ELF-1 (cell line): ENCODE measurements at regions not wholly inside any gene's neighbourhood (a gene's known extent, or its start where the extent isn't known, plus 50 kb on each side); places are given as distances from the start of the nearest gene placed in this dataset.
A peak's percentile ranks its signal among the peaks of the same experiment; 100 is the strongest.
"Not testable (repeated sequence)": the region's sequence is repeated elsewhere in the genome, so short reads cannot be mapped to it uniquely, and the experiment has no call there.

Experiments used
- DNase-seq: peaks from one replicate; pipeline ENCODE4 v3.0.0-alpha.2; 2016; ENCODE audit warnings: low read depth, low spot score

- no peak for DNase-seq
Observed at GRCh38 chr12:127121494-127122084, 1145.4 kb upstream of the TMEM132C start.

- DNase-seq = no peak
Observed at GRCh38 chr12:127125607-127126259, 1141.2 kb upstream of the TMEM132C start.

- no peak for DNase-seq
Observed at GRCh38 chr12:127126260-127126628, 1140.7 kb upstream of the TMEM132C start.

GRCh38 chr12:127127897-127128296 is 1139.1 kb upstream of the TMEM132C start:
- DNase-seq = no peak

GRCh38 chr12:127130506-127131124 is 1136.4 kb upstream of the TMEM132C start:
- DNase-seq = no peak

GRCh38 chr12:127133675-127134335 is 1133.2 kb upstream of the TMEM132C start:
- no peak for DNase-seq

GRCh38 chr12:127140864-127141484 is 1126.0 kb upstream of the TMEM132C start:
- not testable (repeated sequence) for DNase-seq

- no peak for DNase-seq
Observed at GRCh38 chr12:127143020-127143419, 1124.0 kb upstream of the TMEM132C start.

- DNase-seq = no peak
Observed at GRCh38 chr12:127144770-127145169, 1122.2 kb upstream of the TMEM132C start.

GRCh38 chr12:127145241-127145928 is 1121.6 kb upstream of the TMEM132C start:
- no peak for DNase-seq

- DNase-seq = peak; percentile 4
Observed at GRCh38 chr12:127145929-127146789, 1120.8 kb upstream of the TMEM132C start.

- DNase-seq = no peak
Observed at GRCh38 chr12:127146991-127147718, 1119.8 kb upstream of the TMEM132C start.

GRCh38 chr12:127147724-127148123 is 1119.2 kb upstream of the TMEM132C start:
- DNase-seq = no peak

- DNase-seq = no peak
Observed at GRCh38 chr12:127148318-127148717, 1118.7 kb upstream of the TMEM132C start.

GRCh38 chr12:127149226-127149964 is 1117.6 kb upstream of the TMEM132C start:
- DNase-seq = no peak

- DNase-seq = no peak
Observed at GRCh38 chr12:127150028-127150427, 1116.9 kb upstream of the TMEM132C start.

- no peak for DNase-seq
Observed at GRCh38 chr12:127150479-127150878, 1116.5 kb upstream of the TMEM132C start.

GRCh38 chr12:127150956-127151355 is 1116.0 kb upstream of the TMEM132C start:
- DNase-seq = no peak

GRCh38 chr12:127153996-127154395 is 1113.0 kb upstream of the TMEM132C start:
- no peak for DNase-seq
